Ascending aorta (tissue), 2 donors: ENCODE measurements at regions not wholly inside any gene's neighbourhood (a gene's known extent, or its start where the extent isn't known, plus 50 kb on each side); places are given as distances from the start of the nearest gene placed in this dataset.

Source experiments
- DNase-seq, 2 donors: peaks; one replicate each; pipeline ENCODE4 v3.0.0-alpha.2; 2019; ENCODE audit warnings: low spot score in 2 of 2
- H3K27ac ChIP-seq, 2 donors: fragments of 200-600 bp; sonication (generic); one replicate each; pipeline ENCODE4 v1.5.1; 2016 to 2017; ENCODE audit warnings: mild to moderate bottlenecking in 1 of 2
- H3K27me3 ChIP-seq: fragments of 200-600 bp; sonication (generic); one replicate; pipeline ENCODE4 v1.5.1; 2017
- H3K36me3 ChIP-seq, 2 donors: fragments of 200-600 bp; sonication (generic); one replicate each; pipeline ENCODE4 v1.5.1; 2016
- H3K4me1 ChIP-seq, 2 donors: fragments of 200-600 bp; sonication (generic); one replicate each; pipeline ENCODE4 v1.5.1; 2016 to 2017; ENCODE audit warnings: mild to moderate bottlenecking in 1 of 2
- H3K4me3 ChIP-seq, 2 donors: fragments of 200-600 bp; sonication (generic); one replicate each; pipeline ENCODE4 v1.5.1; 2016 to 2017; ENCODE audit warnings: mild to moderate bottlenecking in 1 of 2
- H3K9me3 ChIP-seq, 2 donors: fragments of 200-600 bp; sonication (generic); one replicate each; pipeline ENCODE4 v1.5.1; 2016
- intact Hi-C: fragments of 100-400 bp; cut with DNase I; formaldehyde crosslinking; loops from one replicate; pipeline ENCODE4 v1.15.1; 2023
- TF ChIP-seq, protein P1 (sequence below), 3 experiments: fragments of 200-600 bp in 2 of 3; fragments of 450-650 bp in 1 of 3; sonication (generic) in 2 of 3; IDR thresholded peaks; one replicate each; pipeline ENCODE4 v1.5.1; 2016 to 2019; ENCODE audit warnings: antibody characterized with exemption in 3 of 3, mild to moderate bottlenecking in 1 of 3, moderate library complexity in 1 of 3

DNA sequence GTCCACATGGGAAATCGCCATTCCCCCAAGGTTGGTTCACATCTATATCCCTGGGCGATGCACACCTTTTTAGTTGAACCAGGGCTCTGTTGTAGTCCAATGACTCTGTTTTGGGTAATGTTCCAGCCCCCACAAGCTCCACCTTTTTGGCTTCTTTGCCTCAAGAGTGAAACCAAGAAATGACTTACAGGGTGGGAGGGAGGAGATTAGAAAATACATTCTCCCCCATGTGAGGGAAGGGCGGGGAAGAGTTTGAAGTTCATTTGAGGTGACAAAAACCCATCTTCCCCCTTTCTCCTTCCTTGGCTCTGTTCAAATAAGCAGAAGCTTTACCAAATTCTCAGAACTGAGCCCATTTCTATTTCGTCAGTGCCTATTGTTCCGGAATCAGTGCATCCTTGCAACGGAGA is 82.8 kb downstream of the GATA3 start:
- no peaks in the 10 kb centered on the region for H3K27me3 ChIP-seq
- no peaks in the 10 kb centered on the region for H3K4me1 ChIP-seq
- H3K9me3 ChIP-seq = no peaks in the 10 kb centered on the region
- H3K36me3 ChIP-seq = no peaks in the 10 kb centered on the region
- no peak overlapping the region for H3K4me3 ChIP-seq
- DNase-seq = no peak
- no peak overlapping the region for H3K27ac ChIP-seq
- TF ChIP-seq, protein P1, sequence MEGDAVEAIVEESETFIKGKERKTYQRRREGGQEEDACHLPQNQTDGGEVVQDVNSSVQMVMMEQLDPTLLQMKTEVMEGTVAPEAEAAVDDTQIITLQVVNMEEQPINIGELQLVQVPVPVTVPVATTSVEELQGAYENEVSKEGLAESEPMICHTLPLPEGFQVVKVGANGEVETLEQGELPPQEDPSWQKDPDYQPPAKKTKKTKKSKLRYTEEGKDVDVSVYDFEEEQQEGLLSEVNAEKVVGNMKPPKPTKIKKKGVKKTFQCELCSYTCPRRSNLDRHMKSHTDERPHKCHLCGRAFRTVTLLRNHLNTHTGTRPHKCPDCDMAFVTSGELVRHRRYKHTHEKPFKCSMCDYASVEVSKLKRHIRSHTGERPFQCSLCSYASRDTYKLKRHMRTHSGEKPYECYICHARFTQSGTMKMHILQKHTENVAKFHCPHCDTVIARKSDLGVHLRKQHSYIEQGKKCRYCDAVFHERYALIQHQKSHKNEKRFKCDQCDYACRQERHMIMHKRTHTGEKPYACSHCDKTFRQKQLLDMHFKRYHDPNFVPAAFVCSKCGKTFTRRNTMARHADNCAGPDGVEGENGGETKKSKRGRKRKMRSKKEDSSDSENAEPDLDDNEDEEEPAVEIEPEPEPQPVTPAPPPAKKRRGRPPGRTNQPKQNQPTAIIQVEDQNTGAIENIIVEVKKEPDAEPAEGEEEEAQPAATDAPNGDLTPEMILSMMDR (IDR thresholded peaks at IDR 0.05) = no peak
- intact Hi-C loops = no loop called here

DNA sequence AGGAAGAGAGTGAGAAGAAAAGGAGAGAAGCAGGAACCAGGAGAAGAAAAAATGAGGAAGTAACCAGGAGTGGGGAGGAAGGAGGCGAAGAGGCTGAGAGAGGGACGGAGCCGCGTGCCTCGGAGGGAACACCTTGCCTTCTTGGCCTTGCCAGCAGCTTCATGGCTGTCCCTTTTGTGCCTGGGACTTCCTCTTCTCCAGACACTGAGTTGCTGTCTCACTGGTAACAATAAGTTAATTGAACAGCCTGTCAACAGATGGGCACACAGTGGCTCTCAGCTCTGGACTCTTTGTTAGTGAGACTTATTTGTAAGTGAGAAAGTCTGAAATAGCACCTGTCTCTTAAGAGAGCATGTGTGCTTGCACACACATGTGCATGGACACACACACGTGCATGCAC is 83.2 kb downstream of the GATA3 start:
- Histone ChIP-seq H3K27me3 (no peaks in the 10 kb centered on the region), H3K4me3 (no peak overlapping the region), H3K36me3 (no peaks in the 10 kb centered on the region), H3K27ac (no peak overlapping the region), H3K9me3 (no peaks in the 10 kb centered on the region), H3K4me1 (no peaks in the 10 kb centered on the region)
- intact Hi-C loops = no loop called here
- DNase-seq = no peak
- TF ChIP-seq, protein P1 (IDR thresholded peaks at IDR 0.05) = no peak

DNA sequence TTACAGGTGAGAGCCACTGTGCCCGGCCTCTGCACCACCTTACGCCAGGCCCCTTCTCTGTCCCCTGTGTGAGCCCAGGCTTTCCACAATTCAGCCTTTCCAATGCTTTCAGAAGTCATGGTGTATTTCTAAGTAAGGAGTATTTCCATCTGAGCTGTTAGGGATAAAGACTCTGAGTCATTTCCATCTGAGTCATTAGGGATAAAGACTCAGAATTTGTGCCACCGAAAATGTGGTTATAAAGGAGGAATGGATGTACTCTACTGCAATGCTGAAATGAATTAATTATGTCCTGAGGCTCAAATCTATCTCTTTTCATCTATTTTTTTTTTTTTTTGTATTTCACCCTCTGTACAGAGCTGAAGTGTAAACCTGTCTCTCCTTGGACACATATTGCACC is 84.0 kb downstream of the GATA3 start:
- DNase-seq = no peak
- Histone ChIP-seq H3K27ac (no peak overlapping the region), H3K36me3 (no peaks in the 10 kb centered on the region), H3K27me3 (no peaks in the 10 kb centered on the region), H3K9me3 (no peaks in the 10 kb centered on the region), H3K4me3 (no peak overlapping the region), H3K4me1 (no peaks in the 10 kb centered on the region)
- TF ChIP-seq, protein P1 (IDR thresholded peaks at IDR 0.05) = no peak
- intact Hi-C loops = no loop called here

DNA sequence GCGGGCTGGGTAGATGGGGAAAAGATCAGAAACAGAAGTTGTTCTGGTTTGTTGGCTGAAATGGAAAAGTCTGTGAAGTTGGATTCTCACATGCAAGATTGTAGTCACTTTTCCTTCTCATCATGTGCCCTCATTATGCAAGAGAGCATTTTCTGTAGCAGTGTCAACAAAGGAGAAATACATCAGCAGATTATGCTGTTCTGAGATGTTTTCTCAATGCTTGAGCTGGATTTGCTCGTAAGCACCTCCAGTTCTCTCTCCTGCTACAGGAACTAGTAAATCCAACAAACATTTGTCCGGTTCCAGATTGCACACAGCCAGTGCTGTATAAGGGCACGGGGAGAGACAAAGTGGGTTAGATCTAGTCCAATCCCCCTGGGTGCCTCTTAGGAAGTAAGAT is 90.0 kb downstream of the GATA3 start:
- no peaks in the 10 kb centered on the region for H3K36me3 ChIP-seq
- intact Hi-C loops = no loop called here
- H3K27me3 ChIP-seq = no peaks in the 10 kb centered on the region
- H3K4me1 ChIP-seq = no peaks in the 10 kb centered on the region
- H3K4me3 ChIP-seq = no peak overlapping the region
- no peaks in the 10 kb centered on the region for H3K9me3 ChIP-seq
- TF ChIP-seq, protein P1 (IDR thresholded peaks at IDR 0.05) = no peak
- H3K27ac ChIP-seq = no peak overlapping the region
- DNase-seq = no peak

DNA sequence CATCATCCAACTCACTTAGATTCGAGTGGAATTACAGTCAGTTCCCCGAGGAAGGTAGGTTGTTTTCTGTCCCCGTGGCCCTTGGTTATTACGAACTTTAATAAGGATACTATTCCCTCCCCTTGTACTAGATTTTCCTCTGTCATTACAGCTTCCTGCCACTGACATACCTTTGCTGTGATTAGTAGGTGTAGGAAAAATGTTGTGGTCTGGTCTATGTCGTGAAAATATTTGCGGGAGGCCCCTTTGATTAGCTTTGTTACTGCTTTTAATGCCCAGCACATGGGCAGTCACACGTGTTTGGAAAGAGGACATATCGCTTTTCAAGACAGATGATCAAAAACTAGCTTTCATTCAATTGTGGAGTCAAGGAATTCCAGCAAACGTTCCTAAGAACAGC is 92.2 kb downstream of the GATA3 start:
- no peaks in the 10 kb centered on the region for H3K9me3 ChIP-seq
- no peak overlapping the region for H3K27ac ChIP-seq
- no peaks in the 10 kb centered on the region for H3K36me3 ChIP-seq
- no peaks in the 10 kb centered on the region for H3K27me3 ChIP-seq
- no peak overlapping the region for H3K4me3 ChIP-seq
- TF ChIP-seq, protein P1 (IDR thresholded peaks at IDR 0.05) = no peak
- DNase-seq = no peak
- no peaks in the 10 kb centered on the region for H3K4me1 ChIP-seq
- intact Hi-C loops = no loop called here

DNA sequence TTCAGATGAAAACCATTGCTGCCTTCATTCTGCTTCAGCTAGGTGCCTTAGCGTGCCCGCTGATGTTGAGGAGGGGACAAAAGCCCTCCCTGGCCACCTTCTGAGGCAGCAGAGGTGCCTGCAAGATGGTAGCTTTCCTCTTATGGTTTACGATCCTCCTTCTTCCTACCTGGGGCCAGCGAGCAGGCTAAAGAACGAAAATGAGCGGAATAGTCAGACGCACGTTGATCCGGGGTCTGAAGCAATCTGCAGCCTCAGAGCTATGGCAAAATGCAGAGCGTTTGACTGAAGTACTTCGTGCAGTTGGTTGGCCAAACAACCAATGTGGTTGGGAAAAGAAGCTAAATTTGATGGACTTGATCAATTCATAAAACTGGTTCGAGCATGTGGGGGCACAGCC is 95.5 kb downstream of the GATA3 start:
- H3K9me3 ChIP-seq = no peaks in the 10 kb centered on the region
- no peak overlapping the region for H3K4me3 ChIP-seq
- no peaks in the 10 kb centered on the region for H3K4me1 ChIP-seq
- no peak for DNase-seq
- H3K36me3 ChIP-seq = no peaks in the 10 kb centered on the region
- no peak overlapping the region for H3K27ac ChIP-seq
- intact Hi-C loops = no loop called here
- TF ChIP-seq, protein P1 (IDR thresholded peaks at IDR 0.05) = no peak
- H3K27me3 ChIP-seq = no peaks in the 10 kb centered on the region
